HG03571 (cell line): ENCODE measurements at regions not wholly inside any gene's neighbourhood (a gene's known extent, or its start where the extent isn't known, plus 50 kb on each side); places are given as distances from the start of the nearest gene placed in this dataset.

Experiments used
- ATAC-seq: cut with Tn5 transposase; IDR thresholded peaks from one replicate; pipeline ENCODE4 v1.9.1; 2021; ENCODE audit not compliant: unreplicated experiment

DNA sequence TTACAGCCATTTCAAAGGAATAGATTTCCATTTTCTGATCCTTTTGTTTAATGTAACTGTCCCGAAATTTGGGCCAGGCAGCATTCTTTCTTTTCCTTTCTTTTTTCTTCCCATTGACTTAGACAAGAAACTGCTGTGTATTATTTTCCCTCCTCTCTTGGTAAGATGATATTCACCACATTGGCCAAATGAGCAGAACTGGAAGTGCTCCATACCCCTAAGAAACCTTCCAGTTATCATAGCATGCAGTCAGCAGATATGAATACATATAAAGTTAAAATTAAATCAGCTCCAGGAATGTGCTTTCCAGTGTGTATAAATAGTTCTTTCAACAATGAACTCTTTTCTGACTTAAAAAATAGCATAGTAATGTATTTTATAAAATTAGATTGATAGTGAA is 168.5 kb upstream of the GAS1 start:
- no peak for ATAC-seq

DNA sequence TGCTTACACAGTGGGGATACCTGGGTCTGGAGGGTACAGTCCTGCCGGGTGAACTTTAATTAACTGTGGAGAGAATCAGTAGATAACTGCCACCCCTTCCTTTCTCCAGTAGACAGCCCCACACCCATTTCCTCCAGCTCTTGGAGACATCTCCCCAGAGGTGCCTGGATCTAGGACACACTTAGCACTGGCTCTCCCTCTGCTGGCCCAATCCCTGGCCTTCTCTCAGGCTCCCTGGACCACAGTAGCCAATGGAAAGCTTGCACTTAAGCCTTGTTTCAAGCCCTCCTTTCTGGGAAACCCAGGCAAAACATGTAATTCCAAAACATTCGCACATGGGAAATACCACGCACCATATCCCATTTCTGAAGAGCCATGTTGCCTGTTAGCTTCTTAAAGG is 169.2 kb upstream of the GAS1 start:
- no peak for ATAC-seq

DNA sequence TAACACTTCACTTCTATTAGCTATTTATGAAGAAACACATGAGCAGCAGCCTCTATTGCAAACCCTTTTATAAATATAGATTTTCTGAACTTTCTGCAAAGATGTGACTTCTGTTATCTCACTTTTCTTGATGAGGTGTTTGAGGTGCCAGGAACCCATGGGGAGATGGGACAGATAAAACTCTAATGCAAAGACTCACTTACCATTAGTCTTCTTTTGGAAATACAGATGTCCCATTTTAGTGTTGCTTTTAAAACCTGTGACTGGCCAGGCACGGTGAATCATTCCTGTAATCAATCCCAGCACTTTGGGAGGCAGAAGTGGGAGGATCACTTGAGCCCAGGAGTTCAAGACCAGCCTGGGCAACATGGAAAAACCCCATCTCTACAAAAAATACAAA is 171.3 kb upstream of the GAS1 start:
- ATAC-seq: no peak

DNA sequence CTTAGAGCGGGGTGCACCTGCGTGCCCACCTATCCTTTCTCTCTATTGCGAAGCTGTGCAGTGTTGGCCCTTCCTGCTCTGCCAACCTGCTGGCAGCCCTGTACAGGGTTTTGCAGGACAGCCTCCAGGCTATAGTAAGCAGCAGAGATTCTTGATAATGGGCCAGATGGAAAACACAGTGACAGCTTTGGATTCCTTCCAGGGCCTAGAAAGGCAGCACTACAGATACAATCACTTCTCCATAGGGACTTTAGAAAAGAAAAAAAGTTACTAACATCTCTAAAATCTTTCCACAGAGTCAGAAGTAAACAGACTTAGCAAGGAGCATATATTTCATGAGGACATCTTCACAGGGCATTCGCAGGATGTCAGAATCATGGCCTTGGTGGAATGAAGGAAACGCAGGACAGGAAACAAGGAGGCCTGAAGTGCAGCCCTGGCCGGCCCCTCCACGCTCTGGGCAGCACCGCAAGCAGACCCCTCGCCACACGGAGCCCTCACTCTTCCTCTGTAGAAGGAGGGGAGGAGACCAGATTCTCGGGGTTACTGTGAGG is 172.1 kb upstream of the GAS1 start:
- no peak for ATAC-seq

DNA sequence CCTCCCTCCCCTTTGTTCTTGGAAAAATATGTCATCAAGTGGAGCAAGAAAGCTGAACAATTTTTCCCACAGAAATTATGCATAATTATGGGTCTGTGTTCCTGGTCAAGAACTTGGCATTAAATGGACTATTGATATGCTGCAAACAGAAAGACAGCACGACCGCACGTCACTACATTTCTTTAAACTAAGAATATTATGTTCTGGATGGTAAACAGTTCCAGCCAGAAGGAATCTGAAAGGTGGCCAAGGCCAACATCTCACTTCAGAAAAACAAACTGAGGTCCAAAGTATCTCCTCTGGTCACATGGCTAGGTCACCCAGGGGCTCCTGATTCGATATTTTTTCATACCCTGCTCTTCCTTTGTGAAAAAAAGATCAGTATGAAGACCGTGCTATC is 173.3 kb upstream of the GAS1 start:
- no peak for ATAC-seq

DNA sequence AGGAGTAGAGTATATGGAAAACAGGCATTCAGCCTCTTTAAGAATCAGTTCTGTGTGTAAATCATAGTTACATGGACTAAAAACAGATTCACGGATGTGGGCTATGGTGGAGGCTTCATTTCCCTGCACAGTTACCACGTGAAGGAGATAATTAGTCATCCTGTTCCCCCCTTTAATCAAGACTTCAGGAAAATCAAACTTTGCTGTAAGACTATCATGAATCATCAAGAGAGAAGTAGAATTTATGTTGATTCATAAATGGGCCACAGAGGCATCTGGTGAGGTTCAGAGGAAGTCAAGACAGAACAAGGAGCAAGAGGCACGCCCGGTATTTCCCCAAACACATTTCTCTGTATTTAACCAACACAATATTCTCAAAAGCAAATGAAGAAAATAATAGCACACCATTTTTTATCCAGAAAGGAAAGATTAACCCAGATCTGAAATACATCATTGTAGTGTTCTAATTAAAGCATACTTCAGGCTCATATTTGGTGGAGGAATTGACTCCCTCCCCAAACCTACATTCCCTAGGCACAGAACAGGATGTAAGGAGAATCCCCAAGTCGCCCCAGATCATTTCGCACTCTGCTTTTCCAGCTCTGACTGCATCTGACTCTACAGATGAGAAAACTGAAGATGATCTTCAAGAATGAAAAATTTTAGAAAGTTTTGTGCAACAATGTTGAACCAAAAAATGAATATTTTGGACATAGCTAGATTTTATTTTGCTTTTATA is 175.8 kb upstream of the GAS1 start:
- ATAC-seq: no peak

DNA sequence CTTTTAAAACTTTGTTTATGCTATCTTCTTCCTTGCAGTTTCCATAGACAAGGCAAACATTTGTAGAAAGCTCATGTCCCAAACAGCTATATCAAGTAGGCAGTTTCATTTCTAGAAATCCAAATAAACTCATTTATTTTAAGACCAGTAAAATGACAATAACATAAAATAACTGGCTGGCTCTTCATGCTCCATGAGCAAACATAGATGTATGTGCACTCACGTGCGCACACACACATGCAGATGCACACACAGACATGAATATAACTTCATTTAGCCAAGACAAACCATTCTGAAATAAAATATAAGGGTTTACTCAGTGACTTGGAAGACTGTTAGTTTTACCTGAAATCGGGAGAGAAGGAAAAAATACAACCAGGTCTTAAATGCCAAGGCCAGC is 176.5 kb upstream of the GAS1 start:
- ATAC-seq: no peak

DNA sequence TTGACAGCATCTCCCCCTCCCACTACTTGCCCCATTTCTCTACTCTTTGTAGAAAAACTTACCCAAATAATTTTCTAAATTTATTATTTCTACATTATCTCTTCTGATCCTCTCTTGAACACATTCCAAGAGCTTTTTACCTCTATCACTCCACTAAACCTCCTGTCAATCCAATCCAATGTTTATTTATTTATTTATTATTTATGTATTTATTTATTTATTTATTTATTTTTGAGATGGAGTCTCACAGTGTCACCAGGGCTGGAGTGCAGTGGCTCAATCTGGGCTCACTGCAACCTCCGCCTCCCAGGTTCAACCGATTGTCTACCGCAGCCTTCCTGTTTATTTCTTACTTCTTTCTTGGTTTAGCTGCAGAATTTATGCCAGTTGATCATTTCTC is 178.5 kb upstream of the GAS1 start:
- no peak for ATAC-seq

DNA sequence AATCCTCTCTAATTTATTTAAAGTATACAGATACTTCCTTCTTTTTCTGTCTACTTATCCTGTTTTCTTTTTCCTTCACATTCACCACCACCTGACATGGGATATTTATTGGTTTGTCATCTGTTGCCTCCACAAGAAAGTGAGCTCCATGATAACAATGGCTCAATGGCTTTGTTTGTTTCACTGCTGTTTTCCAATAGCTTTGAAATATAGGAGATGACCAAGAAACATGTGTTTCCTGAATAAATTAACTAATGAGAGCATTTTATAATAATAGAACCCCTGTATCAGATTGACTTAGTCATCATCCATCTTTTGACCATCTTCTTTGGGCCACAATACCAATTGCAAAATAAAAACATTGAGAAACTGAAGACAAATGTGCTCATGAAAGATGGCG is 180.2 kb upstream of the GAS1 start:
- ATAC-seq: no peak

DNA sequence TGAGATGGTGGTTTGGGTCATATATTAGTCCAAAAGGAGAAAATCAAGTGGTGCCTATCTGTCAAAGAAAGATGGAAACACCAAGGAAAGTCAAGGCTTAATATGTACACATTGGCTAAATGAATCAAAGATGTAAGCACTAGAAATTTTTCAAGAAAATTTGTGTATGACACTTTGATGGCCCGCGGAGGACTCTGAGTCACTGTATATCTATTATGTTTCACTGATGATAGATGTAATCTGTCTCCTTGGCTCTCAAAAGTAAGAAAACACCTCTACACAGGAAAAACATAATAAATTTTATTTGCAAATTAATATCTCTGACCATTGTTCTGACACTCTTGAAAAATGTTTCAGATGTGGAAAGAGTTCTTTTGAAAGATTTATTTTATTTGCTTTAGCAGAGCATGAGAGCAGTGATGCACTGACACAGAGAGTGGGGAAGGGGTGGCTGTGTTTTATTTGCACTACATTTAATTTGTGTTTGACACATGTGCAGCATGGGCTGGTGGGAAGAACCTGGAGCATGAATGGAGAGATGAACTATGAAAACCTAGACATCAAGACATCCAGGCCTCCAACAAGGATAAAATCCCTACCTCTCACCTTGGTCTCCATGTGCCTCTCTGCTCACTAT is 180.8 kb upstream of the GAS1 start:
- ATAC-seq: no peak

DNA sequence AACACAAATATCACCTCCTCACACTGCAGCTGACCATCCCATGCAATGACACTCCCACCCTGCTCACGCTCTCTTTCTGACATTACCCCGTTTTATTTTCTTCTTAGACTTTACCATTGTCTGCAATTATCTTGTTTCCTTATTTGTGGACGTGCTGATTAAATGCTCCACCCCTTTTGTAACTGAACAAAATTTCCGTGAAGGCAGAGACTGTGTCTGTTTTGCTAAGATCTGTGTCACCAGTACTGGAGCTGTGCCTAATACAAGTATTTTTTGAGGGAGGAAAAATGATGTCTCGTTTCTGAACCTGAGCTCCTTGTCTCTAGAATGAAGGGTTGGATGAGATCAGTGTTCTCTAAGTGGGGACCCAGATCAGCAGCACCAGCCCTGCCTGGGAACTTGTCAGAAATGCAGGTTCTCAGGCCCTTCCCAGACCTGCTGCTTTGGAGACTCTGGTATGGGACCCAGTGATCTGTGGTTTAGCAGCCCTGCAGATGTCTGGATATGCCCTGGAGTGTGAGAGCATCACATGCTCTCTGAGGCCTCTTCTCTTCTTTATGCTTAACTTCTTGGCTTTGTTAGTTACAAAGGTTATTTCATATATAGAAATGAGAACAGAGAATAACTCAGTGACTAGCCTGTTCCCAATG is 181.7 kb upstream of the GAS1 start:
- no peak for ATAC-seq

DNA sequence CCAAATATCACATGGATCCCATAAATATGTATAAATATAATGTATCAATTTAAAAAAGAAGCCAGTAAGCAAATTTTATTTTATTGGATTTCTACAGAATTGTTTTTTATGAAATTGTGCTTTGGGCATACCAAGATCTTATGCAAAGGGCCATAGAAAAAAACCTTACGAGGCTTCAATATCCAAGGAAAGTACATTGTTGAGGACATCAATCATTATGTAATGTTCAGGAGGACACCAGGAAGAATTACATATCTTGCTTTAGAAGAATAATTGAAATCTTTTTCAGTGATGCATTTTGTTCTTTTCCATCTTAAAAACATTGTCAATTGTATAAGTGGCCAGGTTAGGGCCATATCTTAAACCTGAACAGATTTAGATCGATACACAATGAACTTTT is 187.8 kb upstream of the GAS1 start:
- no peak for ATAC-seq

DNA sequence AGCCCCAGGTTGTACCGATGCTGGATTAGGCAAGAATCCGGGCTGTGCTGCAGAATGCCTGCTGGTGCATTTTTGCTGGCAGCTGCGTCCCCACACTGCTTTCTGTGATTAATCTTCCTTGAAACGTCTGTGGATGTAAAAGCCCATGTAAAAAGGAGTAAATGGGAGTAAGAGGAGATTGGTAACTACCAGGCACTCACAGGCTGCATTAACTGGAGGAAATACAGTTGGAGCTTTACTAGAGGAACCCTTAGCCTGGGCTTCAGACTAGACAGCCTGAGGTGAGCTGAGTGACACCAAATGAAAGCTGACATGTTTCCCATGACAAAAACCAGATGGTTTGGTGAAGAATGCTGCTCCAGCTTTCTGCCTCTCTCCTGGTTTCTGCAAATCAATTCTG is 190.4 kb upstream of the GAS1 start:
- ATAC-seq: no peak

DNA sequence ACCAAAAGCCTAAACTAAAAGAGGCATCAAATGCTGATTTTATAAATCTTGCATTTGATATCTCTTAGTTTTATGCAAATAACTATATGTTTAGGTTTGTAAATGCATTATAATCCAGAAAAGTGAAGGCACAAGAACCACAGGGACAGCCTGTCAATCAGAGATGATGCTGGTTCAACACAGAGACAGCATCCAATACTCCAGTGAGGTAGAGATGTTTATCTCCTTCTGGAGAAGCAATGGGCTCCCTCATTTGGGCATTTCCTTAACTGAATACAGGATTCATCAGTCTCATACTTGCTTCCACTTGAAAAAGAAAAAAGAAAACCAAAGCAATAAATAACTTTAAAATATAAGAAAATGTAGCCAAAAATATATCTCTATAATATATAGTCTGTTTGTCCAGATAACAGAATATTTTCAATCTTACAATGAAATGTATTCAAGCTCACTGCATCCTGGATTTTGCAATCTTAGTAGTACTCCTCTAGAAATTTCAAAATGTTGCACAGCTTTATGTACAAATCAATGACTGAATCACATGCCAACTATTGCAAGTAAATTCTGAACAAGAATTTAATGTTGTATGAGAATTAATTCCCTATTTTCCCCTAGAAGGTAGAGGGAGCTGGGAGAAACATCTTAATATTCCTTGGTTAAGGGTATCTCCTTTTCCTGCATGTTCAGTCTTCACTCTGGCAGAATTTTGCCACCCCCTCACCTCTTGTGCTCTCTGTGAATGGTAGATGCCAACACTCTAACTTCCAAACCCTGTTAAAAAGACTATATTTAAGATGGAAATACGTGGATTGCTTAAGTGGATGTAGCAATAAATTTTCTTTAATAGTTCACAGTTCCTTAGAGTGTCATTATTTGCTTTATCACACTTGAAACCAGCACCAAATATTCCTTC is 191.1 kb upstream of the GAS1 start:
- ATAC-seq: no peak

DNA sequence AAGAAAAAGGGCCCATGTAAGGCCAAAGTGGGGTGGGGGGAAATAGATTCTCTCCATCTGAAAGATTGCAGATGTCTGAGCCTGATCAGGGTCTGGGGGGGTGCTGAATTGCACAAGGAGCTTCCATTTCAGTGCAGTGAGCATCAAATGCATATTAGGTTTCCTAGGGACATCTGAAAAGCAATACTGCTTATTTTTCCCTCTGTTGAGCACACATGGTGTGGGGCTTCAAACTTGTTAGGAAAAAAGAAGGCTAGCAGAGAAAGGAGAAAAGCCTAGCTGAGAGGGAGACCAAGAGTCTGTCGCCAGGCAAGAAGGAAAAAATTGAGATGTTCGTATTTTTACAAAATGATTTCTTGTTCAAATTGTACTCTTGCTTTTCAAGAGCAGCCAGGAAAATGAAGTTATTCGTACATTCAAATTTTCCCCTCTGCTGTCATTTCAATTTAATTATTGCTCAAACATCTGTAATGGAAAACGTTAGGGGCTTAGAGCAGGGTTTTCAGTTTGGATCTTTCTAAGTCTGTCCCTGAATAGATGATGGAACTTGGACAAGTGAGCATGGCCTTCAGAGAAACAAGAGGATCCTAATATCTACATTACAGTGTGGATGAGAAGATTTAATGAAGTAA is 191.9 kb upstream of the GAS1 start:
- ATAC-seq: no peak

DNA sequence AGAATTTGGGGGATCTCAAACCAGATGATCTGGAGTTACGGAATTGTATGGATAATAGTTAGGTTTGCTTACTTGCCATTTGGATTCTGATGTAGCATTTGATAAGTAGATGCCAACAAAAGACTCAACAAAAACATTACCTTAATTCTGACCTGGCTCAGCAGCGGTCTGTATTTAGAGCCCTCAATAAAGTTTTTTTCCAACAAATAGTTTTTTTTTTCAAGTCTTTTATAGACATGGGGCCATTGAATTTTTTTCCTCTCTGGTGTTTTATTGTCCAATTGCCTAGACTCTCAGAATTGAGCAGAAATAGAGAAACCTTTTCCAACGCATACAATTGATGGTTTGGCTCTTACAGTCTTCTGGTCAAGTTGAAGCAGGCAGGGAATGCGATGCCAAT is 192.8 kb upstream of the GAS1 start:
- no peak for ATAC-seq

DNA sequence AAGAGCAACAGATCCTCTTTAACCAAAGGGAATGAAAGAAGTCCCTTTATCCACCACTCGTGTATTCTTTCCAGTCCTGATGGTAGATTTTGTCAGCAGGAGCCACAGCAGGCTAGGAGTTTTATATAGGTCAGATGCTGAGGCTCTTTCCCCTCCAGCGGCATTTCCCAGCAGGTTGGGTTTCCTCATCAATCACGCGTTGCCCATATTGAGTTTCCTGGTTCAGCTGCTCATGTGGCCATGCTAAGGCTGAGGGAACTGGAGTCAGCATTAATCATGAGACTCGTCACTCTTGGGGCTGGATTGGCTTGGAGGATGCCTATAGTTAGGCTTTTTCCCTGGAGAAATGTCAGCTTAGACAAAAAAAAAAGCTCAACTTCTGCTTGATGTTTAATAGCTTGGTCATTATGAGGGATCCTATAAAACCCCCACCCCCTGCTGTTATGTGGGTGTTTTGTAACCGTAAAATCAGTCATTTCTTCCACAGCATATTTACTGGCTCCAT is 193.4 kb upstream of the GAS1 start:
- no peak for ATAC-seq

DNA sequence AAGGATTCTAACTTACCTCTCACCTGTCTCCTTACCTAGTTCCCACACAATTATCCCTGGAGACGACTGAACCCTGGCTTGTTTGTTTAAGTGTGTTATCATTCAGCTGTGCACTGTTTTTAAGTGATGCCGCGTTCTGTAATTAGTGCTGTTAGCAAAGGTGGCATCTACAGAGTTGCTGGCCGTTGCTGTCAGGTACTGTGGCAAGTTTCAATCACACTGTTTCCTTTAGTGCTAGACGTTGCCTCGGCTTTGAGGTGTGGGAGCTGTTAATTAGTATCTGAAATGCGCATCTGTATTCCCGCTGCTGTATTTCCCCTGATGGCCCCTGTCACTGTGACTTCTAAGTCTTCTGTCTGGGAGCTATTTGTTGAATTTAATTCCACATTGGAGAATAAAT is 193.8 kb upstream of the GAS1 start:
- ATAC-seq: no peak

DNA sequence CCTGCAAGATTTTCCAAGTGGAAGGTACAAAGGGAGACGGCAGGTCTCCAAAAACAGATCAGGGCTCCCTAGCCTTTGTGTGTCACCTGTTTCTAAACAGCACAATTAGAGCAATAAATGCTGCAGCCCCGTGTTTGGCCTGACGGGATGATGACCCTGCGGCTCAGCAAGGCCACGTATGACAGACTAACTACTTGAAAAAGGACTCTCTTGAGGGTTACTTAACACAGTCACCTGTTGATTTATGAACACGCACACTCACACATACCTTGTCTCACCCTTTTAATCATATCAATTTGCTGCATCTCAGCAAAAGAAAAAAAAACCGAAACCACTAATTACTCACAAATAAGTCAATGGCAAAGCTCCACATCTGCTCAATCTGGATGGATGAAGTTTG is 199.6 kb upstream of the GAS1 start:
- ATAC-seq: no peak

DNA sequence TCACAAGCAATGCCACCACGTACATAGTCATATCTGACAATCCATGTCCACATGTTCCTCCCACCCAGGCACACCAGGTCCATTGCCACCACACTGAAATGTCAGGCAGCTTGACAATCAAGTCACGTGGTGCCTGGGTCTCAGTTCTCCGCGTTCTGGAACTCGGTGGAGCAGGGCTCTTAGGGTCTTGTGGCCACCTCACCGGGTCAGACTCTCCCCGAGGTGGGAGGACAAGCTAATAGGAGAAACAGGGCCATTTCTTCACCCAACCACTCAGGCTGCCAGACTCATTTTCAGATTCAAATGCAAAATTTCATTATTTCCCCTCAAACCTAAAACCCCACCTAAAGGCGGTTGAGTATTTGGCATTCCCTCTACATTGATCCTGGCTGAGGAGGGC is 200.5 kb upstream of the GAS1 start:
- ATAC-seq: no peak
